C4-2B (cell line): ENCODE measurements at regions not wholly inside any gene's neighbourhood (a gene's known extent, or its start where the extent isn't known, plus 50 kb on each side); places are given as distances from the start of the nearest gene placed in this dataset.

ENCODE experiments used
- H3K27ac ChIP-seq: fragments of 450-650 bp; 2 replicates; pipeline ENCODE4 v1.5.1; 2017
- CTCF ChIP-seq: fragments of 450-650 bp; conservative IDR thresholded peaks from 2 replicates; pipeline ENCODE4 v1.5.1; 2017; ENCODE audit warnings: mild to moderate bottlenecking
- ZFX ChIP-seq: fragments of 450-650 bp; IDR thresholded peaks from 2 replicates; pipeline ENCODE4 v1.6.1; 2017

GRCh38 chr1:73727036-73727435 lies 470.9 kb downstream of the LRRIQ3 start:
- TF ChIP-seq CTCF, result no peak
- no peak for TF ChIP-seq ZFX
- H3K27ac ChIP-seq, result no peak overlapping the region

- TF ChIP-seq CTCF, result no peak
- no peak for TF ChIP-seq ZFX
- no peak overlapping the region for H3K27ac ChIP-seq
Measured at GRCh38 chr1:73722055-73722454, 475.9 kb downstream of the LRRIQ3 start.

- no peak overlapping the region for H3K27ac ChIP-seq
- TF ChIP-seq CTCF (no peak), ZFX (no peak)
Measured at GRCh38 chr1:73717976-73718375, 480.0 kb downstream of the LRRIQ3 start.

GRCh38 chr1:73711089-73711488 lies 486.9 kb downstream of the LRRIQ3 start:
- H3K27ac ChIP-seq, result no peak overlapping the region
- no peak for TF ChIP-seq CTCF
- no peak for TF ChIP-seq ZFX

- H3K27ac ChIP-seq, result no peak overlapping the region
- TF ChIP-seq CTCF (no peak), ZFX (no peak)
Measured at GRCh38 chr1:73701826-73702225, 496.1 kb downstream of the LRRIQ3 start.

- TF ChIP-seq CTCF (no peak), ZFX (no peak)
- H3K27ac ChIP-seq, result no peak overlapping the region
Measured at GRCh38 chr1:73676186-73676585, 521.8 kb downstream of the LRRIQ3 start.

- TF ChIP-seq CTCF, result peak; percentile 73
- TF ChIP-seq ZFX, result no peak
- H3K27ac ChIP-seq, result no peak overlapping the region
Measured at GRCh38 chr1:73674945-73675561, 522.9 kb downstream of the LRRIQ3 start.
